LoVo (cell line): ENCODE measurements at regions not wholly inside any gene's neighbourhood (a gene's known extent, or its start where the extent isn't known, plus 50 kb on each side); places are given as distances from the start of the nearest gene placed in this dataset.
"Not testable (repeated sequence)": the region's sequence is repeated elsewhere in the genome, so short reads cannot be mapped to it uniquely, and the experiment has no call there.

Experiments used
- DNase-seq: peaks from one replicate; pipeline ENCODE4 v3.0.0-alpha.2; 2016; ENCODE audit warnings: low spot score

DNA sequence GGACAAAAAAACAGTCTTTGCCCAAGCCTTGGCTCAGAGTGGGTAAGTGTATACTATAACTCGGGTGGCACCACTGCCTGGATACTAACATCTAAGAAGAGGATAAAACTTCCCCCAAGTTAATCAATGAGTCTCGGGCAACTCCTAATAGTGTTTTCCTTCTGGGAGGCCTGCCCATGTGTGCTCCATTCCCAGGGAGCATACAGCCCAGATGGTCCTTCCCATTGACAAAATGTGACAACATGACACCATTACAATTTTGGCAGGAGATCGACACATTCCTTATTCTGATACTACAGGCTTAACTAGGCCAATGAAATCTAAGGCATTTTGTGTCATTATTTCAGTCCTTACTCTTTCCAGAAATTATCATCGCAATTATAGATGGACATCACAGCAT is 52.7 kb upstream of the CRIM1 start:
- no peak for DNase-seq

DNA sequence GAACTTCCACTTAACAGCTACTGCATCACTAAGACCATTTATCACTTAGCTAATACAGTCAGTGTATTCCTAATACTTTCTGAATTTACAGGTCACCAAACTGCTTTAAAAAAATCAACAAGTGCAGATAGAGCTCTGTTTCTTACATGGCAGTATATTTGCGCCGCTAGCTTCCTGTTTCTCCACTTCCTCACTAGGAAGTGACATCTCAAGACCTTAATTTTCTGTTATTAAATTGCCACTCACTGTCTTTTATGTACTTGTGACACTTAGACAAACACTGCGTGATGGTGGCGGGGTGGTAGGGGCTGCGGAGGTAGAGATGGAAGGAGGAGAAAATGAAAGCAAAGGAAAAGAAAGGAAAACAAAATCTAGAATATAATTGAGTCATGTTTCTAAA is 53.7 kb upstream of the CRIM1 start:
- no peak for DNase-seq

DNA sequence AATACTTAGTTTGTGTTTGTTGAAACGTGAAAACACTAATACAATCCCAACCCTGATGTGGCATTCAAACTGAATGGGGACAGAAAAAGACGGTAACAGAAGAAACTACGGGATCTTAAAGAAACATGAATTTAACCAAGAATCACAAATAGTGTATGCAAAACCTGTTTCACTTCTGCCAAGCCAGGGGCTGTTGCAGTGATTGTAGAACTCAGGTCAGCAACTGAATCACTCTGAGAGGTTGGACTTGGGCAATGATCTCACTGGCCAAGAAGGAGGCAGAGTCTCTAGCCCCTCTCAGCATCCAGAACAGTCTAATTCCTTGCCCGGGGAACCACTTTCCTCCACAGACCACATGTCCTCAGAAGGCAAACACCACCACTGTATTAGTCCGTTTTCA is 54.9 kb upstream of the CRIM1 start:
- no peak for DNase-seq

DNA sequence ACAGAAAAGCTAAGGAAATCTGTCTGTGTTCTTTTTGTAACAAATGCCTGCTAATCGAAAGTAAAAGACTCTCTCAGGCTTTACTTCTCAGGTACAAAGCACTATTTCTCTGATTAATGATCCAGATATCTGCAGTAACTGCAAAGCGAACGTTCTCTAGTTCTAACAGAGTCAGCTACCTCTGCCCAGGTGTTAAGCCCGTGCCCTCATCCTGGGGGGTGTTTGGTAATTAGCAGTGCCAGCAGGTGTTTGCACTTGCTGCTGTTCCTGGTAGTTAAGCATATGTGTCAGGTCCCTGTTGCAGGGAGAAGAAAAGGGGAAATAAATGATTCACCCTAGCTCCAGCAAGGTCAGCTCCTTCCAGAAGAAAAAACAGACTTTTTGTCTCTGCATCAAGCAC is 58.8 kb upstream of the CRIM1 start:
- no peak for DNase-seq

DNA sequence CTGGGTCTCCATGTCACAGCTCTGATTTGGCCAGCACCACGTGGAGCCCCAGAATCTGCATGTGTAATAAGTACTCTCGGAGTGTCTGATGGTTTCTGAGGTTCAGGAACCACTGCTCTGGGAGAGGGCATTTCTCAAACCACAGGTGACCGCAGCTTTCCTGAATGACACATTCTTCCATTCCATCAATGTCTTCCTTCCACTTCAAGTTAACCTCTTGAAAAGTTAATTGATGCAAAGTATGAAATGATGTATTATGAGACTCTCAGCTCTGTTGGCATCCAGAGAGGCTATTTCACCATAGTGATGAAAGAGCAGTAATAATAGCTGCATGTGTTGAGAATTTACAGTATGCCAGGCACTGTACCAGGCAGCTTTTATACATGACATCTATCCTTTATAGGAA is 61.3 kb upstream of the CRIM1 start:
- no peak for DNase-seq

DNA sequence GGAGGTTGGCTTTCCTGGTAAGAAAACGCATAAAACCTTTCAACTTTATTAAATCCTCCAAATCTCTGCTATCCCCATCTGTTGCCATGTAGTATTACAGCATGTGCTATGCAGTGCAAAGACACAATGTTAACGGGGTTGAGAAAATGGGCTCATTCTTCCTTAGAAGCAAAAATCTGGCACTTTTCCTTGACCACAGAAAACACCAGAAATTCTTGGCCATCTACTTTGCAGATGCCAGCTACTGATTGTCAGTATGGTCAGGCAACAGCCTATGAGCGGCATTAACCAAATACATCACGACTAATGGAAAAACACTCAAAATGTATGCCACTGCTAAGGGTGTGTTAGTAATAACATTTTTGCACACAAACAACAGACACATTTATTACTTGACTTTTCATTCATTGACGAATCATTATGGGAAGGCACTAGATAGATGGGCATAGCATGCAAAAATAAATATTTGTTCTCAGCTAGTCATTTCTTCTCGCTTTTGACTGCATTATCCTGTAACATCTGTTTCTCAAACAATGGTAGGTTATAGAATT is 65.2 kb upstream of the CRIM1 start:
- no peak for DNase-seq

DNA sequence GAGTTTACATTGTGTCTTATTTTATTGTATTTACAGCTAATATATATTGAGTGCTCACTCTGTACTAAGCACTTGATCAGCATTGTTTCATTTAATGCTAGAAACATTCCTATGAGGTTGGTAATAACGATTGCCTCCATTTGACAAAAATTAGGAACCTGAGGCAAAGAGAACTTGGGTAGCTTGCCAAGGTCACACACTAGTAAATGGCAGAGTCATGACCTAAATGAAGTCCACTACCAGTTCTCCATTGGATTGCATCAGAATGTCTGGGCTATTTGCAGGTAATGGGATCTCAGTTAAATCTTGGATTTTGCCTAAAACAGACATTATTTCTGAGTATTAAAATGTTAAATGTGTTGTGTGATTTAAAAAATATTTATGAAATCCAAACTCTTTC is 65.8 kb upstream of the CRIM1 start:
- DNase-seq, result no peak

DNA sequence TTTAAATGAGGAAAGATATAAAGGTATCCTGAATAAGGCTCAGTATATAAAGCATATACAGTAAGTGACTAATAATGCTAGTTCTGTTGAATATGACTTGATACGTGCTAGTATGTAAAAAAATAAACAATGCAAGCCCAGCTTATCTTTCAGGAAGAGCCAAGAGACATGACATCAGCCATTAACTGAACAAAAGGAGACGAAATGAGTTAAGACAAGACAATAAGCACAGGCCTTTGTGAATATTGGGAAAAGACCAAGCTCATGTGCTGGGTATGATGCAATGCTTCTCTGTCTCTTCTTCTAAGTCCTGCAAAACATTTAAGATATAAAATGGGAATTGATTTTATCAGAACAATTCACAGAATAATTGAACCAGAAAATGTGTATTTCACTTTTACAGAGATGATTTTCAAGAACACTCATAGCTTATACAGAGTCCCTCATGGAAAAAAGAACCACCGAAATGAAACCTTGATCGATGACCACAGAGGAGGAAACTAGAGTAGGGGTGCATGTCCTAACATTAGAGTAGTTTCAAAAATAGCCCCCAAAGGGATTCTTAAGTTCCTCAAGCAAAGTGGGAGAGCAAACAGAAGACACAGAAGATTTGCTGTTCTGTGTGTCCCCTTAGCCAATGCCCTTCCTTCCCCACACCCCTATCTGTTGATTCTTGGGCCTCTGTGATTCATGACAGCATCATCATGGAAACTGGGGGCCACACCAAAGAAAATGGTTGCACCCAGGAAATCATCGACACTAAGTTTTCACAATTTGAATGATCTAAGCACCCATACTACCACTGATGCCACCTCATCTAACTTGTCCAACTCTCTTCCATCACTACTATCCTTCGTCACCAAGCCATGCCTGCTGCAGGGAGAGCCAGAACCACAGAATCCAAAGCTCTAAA is 68.0 kb upstream of the CRIM1 start:
- DNase-seq, result no peak

DNA sequence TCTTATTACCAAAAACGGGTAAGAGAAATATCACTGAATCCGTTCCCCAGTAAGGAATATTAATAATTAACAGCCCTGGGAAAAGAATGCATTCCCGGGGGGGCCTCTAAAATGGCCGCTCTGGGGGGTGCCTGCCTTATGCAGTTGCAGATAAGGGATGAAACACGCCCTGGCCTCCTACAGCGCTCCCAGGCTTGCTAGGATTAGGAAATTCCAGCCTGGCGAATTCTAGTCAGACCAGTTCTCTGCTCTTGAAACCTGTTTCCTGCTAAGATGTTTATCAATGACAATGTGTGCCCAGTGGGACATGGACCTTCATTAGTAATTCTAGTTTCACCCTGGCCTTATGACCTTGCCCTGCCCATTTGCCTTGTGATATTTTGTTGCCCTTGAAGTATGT is 76.1 kb upstream of the CRIM1 start:
- DNase-seq, result not testable (repeated sequence)

DNA sequence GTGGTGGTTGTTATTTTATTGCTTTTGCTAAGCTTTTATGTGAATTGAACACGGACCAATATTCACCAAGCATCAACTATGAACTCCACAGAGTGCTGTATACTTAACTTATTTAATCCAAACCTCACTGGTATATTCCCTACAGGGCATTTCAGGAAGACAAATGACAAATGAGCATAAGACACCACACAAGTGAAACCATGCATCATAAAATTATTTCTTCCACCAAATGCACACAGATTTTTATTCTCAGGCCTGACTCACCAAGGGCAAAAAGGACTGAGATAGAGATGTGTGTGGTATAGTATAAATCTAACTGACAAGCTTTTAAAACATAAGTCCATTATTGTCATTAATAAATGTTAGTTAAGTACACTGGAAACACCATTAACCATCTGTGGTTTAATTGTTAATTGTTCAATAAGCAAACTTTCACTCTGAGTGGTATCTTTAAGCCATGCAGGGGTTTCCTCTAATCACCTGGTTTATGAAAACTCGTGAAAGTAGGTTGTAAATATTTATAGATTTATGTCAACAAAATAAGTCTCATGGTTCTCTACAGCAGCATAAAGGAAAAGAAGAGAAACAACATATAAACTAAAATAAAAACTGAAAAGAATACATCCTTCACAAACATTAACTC is 77.6 kb upstream of the CRIM1 start:
- DNase-seq, result no peak

DNA sequence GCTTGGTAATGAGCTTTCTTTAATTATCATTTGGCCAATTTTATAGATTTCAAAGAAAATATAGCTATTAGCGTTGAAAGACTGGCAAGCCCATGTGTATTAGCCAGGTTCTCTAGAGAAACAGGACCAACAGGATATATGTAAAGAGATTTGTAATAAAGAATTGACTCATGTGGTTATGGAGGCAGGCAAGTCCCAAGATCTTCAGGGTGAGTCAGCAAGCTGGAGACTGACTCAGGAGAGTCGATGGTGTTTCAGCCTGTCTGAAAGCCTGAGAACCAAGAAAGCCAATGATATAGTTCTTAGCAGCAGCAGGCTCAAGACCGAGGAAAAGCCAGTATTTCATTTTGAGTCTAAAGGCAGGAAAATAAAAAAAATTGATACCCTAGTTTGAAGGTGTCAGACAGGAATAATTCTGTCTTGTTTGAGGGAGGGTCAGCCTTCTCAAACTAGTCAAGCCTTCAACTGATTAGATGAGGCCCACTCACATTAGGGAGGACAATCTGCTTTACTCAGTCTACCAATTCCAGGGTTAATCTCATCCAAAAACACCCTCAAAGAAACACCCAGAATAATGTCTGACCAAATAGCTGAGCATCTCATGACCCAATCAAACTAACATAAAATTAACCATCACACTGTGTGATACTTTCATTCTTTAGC is 78.3 kb upstream of the CRIM1 start:
- DNase-seq, result peak; percentile 12

DNA sequence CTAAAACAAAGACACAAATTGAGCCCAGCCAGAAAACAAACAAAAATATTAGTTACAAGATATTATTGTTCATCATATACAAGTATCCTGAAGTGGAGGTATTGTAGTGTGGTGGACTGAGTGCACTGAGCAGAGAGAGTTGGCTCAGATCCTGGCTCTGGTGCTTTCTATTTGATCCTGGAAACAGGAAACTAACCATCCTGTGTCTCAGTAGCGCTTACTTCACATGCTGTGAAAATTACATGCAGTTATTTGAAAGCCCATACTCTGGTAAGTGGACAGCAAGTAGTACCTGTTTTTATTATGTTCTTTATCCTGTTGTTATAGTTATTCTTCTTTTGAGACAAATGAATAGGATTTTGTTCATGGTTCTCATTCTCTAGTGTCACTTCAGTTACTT is 84.3 kb upstream of the CRIM1 start:
- no peak for DNase-seq

DNA sequence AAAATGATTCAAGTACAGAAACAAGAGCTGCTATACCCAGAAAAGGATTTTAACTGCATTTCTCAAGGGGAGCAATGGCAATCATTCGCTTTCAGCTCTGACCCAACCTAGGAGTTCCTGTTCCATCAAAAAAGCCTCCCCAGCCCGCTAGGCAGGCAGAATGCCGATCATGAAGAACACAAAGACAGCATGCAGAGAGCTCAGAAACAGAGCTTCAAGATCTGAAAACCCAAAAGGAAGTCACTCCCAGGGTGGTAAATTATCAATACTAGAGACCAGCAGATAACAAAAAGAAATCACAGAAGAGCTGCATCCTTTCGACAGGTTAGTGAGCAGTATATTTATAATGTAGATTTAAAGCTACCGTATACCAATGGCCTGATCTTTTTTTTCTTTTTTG is 84.8 kb upstream of the CRIM1 start:
- DNase-seq, result no peak

DNA sequence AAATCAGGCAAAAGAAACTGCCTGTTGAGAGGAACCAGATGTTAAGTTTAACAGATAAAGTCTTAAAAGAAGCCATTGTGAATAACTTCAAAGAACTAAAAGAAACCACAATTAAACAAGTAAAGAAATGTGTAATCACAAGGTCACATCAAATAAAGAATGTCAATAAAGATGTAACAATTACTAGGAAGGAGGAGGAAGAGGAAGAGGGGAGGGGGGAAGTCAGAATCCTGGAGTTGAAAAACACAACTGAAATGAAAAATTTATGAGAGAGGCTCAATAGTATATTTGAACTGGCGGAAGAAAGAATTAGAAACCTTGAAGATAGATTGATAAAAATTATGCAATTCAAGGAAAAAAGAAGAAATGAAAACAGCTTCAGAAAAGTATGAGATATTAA is 88.4 kb upstream of the CRIM1 start:
- DNase-seq, result no peak

DNA sequence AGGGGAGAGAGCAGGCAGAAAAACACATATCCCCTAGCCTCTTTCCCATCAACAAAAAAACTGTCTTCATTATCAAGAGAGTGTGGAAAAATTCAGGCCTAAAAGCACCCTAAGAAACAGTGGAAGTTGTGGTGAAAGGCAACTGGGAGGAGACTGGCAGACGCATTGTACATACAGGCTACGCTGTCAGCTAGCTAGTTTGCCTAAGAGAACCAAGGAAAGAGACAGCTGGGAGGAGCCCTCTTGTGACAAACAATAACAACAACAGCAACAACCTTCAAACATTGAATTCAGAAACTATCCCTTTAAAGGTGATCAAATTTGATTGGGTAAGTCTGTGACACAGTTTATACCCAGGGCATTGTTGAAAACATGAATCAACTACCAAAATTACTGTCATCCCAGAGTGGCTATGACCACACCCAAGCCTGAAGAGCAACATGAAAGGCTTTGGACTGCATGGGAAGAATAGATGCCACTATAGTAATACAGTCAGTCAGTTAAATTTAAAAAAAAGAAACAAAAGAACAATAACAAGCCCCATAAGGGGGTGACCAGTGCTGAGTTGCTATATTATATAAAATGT is 88.9 kb upstream of the CRIM1 start:
- no peak for DNase-seq

DNA sequence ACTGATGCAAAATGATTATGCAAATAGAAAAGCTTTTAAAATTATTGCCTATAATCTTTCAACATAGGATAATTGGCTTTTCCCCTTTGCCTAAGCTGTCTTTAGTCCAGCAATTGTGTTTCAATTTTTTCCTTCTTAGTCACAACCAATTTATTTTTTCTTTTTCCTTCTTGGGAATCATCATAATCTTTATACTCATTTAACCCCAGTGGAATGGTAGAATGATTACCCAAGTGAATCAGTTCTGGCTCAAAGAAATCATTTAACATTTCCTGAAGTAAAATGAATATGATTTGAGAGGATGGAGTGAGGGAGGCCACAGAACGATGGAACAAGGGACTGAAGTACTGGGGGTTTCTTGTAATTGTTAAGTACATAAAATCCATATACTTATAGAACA is 93.0 kb upstream of the CRIM1 start:
- no peak for DNase-seq

DNA sequence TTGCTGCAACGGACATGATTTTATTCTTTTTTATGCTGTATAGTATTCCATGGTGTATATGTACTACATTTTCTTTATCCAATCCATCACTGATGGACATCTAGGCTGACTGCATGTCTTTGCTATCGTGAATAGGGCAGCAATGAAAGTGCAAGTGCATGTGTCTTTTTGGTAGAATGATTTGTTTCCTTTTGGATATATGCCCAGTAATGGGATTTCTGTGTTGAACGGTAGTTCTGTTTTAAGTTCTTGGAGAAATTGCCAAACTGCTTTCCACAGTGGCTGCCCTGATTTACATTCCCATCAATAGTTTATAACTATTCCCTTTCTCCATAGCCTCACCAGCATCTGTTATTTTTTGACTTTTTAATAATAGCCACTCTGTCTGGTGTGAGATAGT is 99.7 kb upstream of the CRIM1 start:
- DNase-seq, result no peak

DNA sequence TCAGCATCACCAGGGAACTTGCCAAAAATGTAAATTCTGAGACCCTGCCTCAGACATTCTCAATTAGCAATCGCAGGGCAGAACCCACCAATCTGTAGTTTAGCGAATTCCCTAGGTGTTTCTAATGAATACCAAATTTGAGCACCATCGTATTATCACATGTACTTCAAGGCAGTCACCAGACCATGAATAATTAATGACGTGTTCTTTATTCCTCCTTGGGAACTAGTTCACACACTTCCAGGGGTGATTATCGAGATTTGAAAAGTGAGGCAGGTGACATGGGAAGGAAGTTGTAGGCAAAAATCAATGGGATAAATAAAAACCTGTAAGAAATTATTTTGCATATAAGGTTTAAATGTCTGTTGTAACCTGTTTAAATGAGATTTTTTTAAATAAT is 102.5 kb upstream of the CRIM1 start:
- DNase-seq, result no peak

DNA sequence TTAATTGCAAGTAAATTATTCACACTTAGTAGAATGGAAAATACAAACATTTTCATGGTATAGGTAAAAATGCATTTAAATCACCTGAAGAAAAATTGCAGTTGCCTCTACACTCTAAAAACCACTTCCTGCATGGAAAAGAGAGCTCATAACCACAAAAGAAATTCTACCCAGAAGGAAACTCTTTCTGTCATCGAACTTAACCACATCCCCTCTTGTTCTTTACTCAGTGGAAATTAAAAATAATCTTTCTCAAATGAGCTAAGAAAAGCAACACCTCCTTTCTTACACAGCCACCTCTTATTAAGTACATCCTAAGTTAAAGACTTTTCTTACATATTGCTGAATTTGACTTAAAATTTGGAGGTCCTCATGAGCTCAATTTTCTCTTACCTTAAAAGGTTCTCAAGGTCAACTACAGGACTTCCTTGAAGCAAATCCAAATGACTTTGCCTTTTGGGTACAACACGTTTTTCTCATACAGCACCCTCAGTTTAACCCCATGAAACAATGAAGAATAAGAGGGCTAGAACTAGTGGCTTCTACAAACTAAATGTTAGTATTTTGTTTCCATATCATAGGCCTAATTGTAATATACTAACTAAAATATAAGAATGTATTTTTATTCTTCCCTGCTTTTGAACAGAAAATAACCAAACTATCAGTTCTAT is 109.1 kb upstream of the CRIM1 start:
- no peak for DNase-seq

DNA sequence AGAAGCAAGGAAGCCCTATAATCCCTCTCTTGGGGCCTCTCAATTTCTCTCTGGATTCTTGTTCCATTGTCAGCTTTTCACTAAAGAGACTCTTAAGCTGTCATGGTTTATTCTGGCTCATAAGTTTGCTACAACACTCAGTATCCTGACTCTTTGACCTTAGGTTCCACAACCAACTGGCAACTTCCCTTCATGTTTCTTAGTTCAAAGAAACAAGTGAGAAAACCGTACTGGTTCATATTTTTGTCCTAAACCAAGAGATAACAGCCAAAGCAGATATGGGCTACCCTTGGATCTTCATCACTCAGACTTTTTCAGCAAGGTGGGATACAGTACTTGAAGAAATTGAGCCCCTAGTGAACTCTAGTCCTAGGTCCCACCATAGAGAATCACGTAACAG is 109.9 kb upstream of the CRIM1 start:
- DNase-seq, result no peak

DNA sequence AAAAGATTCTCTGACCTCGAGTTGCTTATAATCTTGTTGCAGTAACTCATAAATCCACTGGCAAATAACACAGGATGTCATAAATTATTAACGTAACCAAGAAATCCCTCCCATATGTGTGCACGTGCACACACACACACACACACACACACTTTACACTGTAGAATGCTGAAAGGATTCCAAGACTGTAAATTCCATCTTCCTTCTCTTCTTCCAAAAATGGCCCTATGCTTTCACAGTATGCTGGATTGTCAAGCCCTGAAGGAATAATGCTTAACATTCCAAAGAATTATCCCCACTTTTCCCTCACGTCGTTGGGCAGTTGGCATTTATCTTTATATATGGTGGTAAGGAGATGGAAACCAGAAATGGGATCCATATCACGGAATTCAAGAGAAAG is 117.5 kb upstream of the CRIM1 start:
- DNase-seq, result no peak

DNA sequence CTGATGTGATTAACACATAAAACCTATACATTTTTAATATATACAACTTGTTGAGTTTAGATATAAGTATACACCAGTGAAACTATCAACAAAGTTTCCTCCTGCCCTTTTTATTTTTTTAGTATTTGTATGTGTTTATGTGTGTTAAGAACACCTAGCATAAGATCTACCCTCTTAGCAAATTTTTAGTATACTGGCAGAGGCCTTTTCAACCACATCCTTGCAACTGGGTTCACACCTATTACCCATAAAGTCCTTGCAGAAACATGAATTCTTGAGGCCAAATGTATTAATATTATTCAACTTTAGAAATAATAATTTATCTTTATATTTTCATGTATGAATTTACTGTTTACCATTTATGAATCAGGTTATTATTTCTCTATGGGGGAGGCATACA is 119.7 kb upstream of the CRIM1 start:
- DNase-seq, result no peak
